GM12864 (cell line): ENCODE measurements at regions not wholly inside any gene's neighbourhood (a gene's known extent, or its start where the extent isn't known, plus 50 kb on each side); places are given as distances from the start of the nearest gene placed in this dataset.

Experiments
- DNase-seq: peaks from one replicate; pipeline ENCODE4 v3.0.0-alpha.2; 2011; ENCODE audit warnings: low read depth
- H3K4me3 ChIP-seq: 2 replicates; pipeline ENCODE4 v1.5.1; 2011; ENCODE audit warnings: mild to moderate bottlenecking, low read depth, low read length, control low read depth
- CTCF ChIP-seq: IDR thresholded peaks from 2 replicates; pipeline ENCODE4 v1.5.1; 2011; ENCODE audit warnings: low read depth, mild to moderate bottlenecking, moderate library complexity, low read length, control low read depth, inconsistent platforms; ENCODE audit errors: missing control alignments

- no peak for DNase-seq
- TF ChIP-seq CTCF: no peak
Observed at GRCh38 chr2:195367809-195368208, 289.2 kb upstream of the SLC39A10 start.

GRCh38 chr2:195364015-195364965, 292.7 kb upstream of the SLC39A10 start:
- H3K4me3 ChIP-seq: no peak overlapping the region
- TF ChIP-seq CTCF: no peak
- DNase-seq: no peak

More at GRCh38 chr2:195367809-195368208, 289.2 kb upstream of the SLC39A10 start:
- H3K4me3 ChIP-seq: no peak overlapping the region

GRCh38 chr2:195363496-195363895, 293.5 kb upstream of the SLC39A10 start:
- DNase-seq: no peak
- no peak for TF ChIP-seq CTCF
- H3K4me3 ChIP-seq: no peak overlapping the region

- no peak overlapping the region for H3K4me3 ChIP-seq
Observed at GRCh38 chr2:195360242-195360641, 296.8 kb upstream of the SLC39A10 start.

GRCh38 chr2:195359043-195359735, 297.8 kb upstream of the SLC39A10 start:
- no peak overlapping the region for H3K4me3 ChIP-seq
- no peak for TF ChIP-seq CTCF
- DNase-seq: no peak

More at GRCh38 chr2:195360242-195360641, 296.8 kb upstream of the SLC39A10 start:
- no peak for DNase-seq
- no peak for TF ChIP-seq CTCF

GRCh38 chr2:195356920-195357440, 300.0 kb upstream of the SLC39A10 start:
- DNase-seq: no peak
- no peak overlapping the region for H3K4me3 ChIP-seq
- TF ChIP-seq CTCF: no peak
